Mesenchymal stem cell (in vitro differentiated cells and primary cell): ENCODE measurements at regions not wholly inside any gene's neighbourhood (a gene's known extent, or its start where the extent isn't known, plus 50 kb on each side); places are given as distances from the start of the nearest gene placed in this dataset.
A peak's percentile ranks its signal among the peaks of the same experiment; 100 is the strongest.

Experiments used
- DNase-seq: peaks from one replicate; pipeline ENCODE4 v3.0.0-alpha.2; 2013
- H2AFZ ChIP-seq: one replicate; pipeline ENCODE4 v1.6.1; 2013; ENCODE audit warnings: low read depth, mild to moderate bottlenecking, control low read depth, inconsistent platforms, low read length, moderate library complexity
- H2AK5ac ChIP-seq: 2 replicates; pipeline ENCODE4 v1.6.1; 2013; ENCODE audit warnings: low read length, moderate library complexity, mild to moderate bottlenecking, inconsistent platforms; ENCODE audit not compliant: severe bottlenecking
- H2BK120ac ChIP-seq: one replicate; pipeline ENCODE4 v1.6.1; 2013; ENCODE audit warnings: low read depth, mild to moderate bottlenecking, inconsistent platforms, low read length, moderate library complexity
- H2BK12ac ChIP-seq, 2 experiments: one replicate each; pipeline ENCODE4 v1.6.1; 2013; ENCODE audit warnings: inconsistent platforms in 2 of 2, low read length in 2 of 2, mild to moderate bottlenecking in 2 of 2, moderate library complexity in 2 of 2, control low read depth in 1 of 2
- H2BK15ac ChIP-seq: one replicate; pipeline ENCODE4 v1.6.1; 2013; ENCODE audit warnings: mild to moderate bottlenecking, low read depth, inconsistent platforms; ENCODE audit not compliant: poor library complexity, severe bottlenecking
- H2BK5ac ChIP-seq: 2 replicates; pipeline ENCODE4 v1.6.1; 2013; ENCODE audit warnings: low read depth, mild to moderate bottlenecking, low read length, control low read depth, inconsistent platforms; ENCODE audit not compliant: poor library complexity, severe bottlenecking
- H3K14ac ChIP-seq, 2 experiments: one replicate each; pipeline ENCODE4 v1.6.1; 2013; ENCODE audit warnings: inconsistent platforms in 2 of 2, low read length in 2 of 2, control low read depth in 1 of 2, mild to moderate bottlenecking in 1 of 2, moderate library complexity in 1 of 2
- H3K18ac ChIP-seq, 2 experiments: one replicate each; pipeline ENCODE4 v1.6.1; 2013; ENCODE audit warnings: inconsistent platforms in 2 of 2, low read length in 2 of 2, control low read depth in 1 of 2, low read depth in 1 of 2, mild to moderate bottlenecking in 1 of 2
- H3K23ac ChIP-seq, 2 experiments: one replicate each; pipeline ENCODE4 v1.6.1; 2013; ENCODE audit warnings: inconsistent platforms in 2 of 2, low read length in 2 of 2, mild to moderate bottlenecking in 2 of 2, moderate library complexity in 2 of 2, control low read depth in 1 of 2
- H3K27ac ChIP-seq: 2 replicates; pipeline ENCODE4 v1.5.1; 2013; ENCODE audit warnings: mild to moderate bottlenecking, moderate library complexity, low read length, control low read depth, inconsistent platforms; ENCODE audit not compliant: poor library complexity, severe bottlenecking
- H3K27me3 ChIP-seq, 2 experiments: 2 replicates each; pipeline versions ENCODE4 v1.6.1 to v1.7.0; 2013; ENCODE audit warnings: low read length in 2 of 2, mild to moderate bottlenecking in 2 of 2, moderate library complexity in 2 of 2, control low read depth in 1 of 2, inconsistent platforms in 1 of 2; ENCODE audit not compliant: control insufficient read depth in 1 of 2, insufficient read depth in 1 of 2
- H3K36me3 ChIP-seq, 2 experiments: 2 replicates each; pipeline versions ENCODE4 v1.6.1 to v1.7.0; 2013; ENCODE audit warnings: low read length in 2 of 2, control low read depth in 1 of 2, inconsistent platforms in 1 of 2, low read depth in 1 of 2, mild to moderate bottlenecking in 1 of 2; ENCODE audit not compliant: insufficient read depth in 2 of 2, control insufficient read depth in 1 of 2
- H3K4ac ChIP-seq, 2 experiments: one replicate each; pipeline ENCODE4 v1.6.1; 2013; ENCODE audit warnings: inconsistent platforms in 2 of 2, low read length in 2 of 2, mild to moderate bottlenecking in 2 of 2, moderate library complexity in 2 of 2, control low read depth in 1 of 2, low read depth in 1 of 2
- H3K4me1 ChIP-seq: 2 replicates; pipeline ENCODE4 v1.6.1; 2013; ENCODE audit warnings: low read depth, low read length, control low read depth; ENCODE audit not compliant: control insufficient read depth, insufficient read depth
- H3K4me2 ChIP-seq: 2 replicates; pipeline ENCODE4 v1.6.1; 2013; ENCODE audit warnings: low read length, mild to moderate bottlenecking, inconsistent platforms; ENCODE audit not compliant: poor library complexity, severe bottlenecking
- H3K4me3 ChIP-seq, 2 experiments: 2 replicates each; pipeline versions ENCODE4 v1.5.1 to v1.7.0; 2013; ENCODE audit warnings: low read length in 2 of 2, mild to moderate bottlenecking in 2 of 2, control low read depth in 1 of 2, low read depth in 1 of 2; ENCODE audit not compliant: insufficient read depth in 1 of 2
- H3K79me1 ChIP-seq: replicated peaks from 2 replicates; pipeline ENCODE4 v1.6.1; 2013; ENCODE audit warnings: mild to moderate bottlenecking, control low read depth, low read length, inconsistent platforms; ENCODE audit not compliant: poor library complexity, severe bottlenecking
- H3K9ac ChIP-seq: 2 replicates; pipeline ENCODE4 v1.7.0; 2013; ENCODE audit warnings: mild to moderate bottlenecking, low read length, moderate library complexity
- H3K9me3 ChIP-seq: 2 replicates; pipeline ENCODE4 v1.7.0; 2013; ENCODE audit warnings: mild to moderate bottlenecking, low read length; ENCODE audit not compliant: control insufficient read depth
- H4K8ac ChIP-seq: one replicate; pipeline ENCODE4 v1.6.1; 2013; ENCODE audit warnings: inconsistent platforms, mild to moderate bottlenecking, low read length, moderate library complexity
- H4K91ac ChIP-seq: one replicate; pipeline ENCODE4 v1.6.1; 2013; ENCODE audit warnings: mild to moderate bottlenecking, low read length, inconsistent platforms
- WGBS: methylation state at CpG from one replicate; pipeline ENCODE4 v1.1.7; 2013; ENCODE audit warnings: mixed read lengths; 5-methylcytosine and 5-hydroxymethylcytosine counted together

DNA sequence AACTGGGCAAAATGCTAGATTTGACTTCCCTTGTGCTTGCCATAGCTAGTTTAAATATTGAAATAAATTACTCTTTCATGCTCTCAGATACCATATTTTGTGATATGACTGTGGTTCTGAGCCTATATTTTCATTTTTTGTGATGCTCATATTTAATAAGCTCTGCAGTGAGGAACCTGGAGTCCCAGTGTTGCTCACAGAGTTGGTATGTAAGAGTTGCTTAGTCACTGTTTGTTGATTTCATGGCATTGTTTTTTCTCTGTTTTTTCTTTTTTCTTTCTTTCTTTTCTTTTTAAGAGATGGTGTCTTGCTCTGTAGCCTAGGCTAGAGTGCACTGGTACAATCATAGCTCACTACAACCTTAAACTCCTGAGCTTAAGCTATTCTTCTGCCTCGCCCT lies 750.5 kb upstream of the TMEM132C start:
- no peak overlapping the region for H3K27ac ChIP-seq
- no peak overlapping the region for H3K23ac ChIP-seq
- WGBS = 40% methylated on average over 1 of the region's 1 CpG
- H2BK120ac ChIP-seq = no peak overlapping the region
- H3K14ac ChIP-seq = no peak overlapping the region
- no peak overlapping the region for H4K8ac ChIP-seq
- no peak overlapping the region for H3K4me2 ChIP-seq
- no peak overlapping the region for H4K91ac ChIP-seq
- peak overlapping the region; percentile 39 for H3K9ac ChIP-seq
- no peak overlapping the region for H2BK5ac ChIP-seq
- H2AFZ ChIP-seq = no peak overlapping the region
- peak; percentile 5 for DNase-seq
- H3K79me1 ChIP-seq = no peaks in the 10 kb centered on the region
- no peaks in the 10 kb centered on the region for H3K9me3 ChIP-seq
- H3K4me3 ChIP-seq = no peak overlapping the region
- no peak overlapping the region for H3K18ac ChIP-seq
- no peak overlapping the region for H2BK12ac ChIP-seq
- no peak overlapping the region for H3K4ac ChIP-seq
- no peak overlapping the region for H2BK15ac ChIP-seq
- no peaks in the 10 kb centered on the region for H3K27me3 ChIP-seq
- no peak overlapping the region for H2AK5ac ChIP-seq
- no peaks in the 10 kb centered on the region for H3K4me1 ChIP-seq
- no peaks in the 10 kb centered on the region for H3K36me3 ChIP-seq

DNA sequence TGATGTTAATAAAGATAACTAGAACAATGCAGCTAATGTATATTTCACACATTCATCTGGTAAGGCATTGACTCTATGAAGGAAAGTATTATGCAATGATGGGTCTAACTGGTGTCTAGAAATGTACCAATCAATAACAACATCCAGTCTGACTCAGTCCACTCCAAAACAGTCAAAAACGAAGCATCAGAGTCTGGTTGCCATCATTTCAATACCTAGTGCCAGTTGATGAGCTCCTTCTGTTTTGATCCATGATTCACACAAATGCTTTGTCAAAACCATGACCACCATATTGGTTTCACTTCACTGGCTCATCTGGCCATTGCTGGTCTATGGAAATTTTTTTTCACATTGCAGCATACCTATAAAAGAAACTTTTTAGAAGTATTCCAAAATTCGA lies 747.2 kb upstream of the TMEM132C start:
- WGBS = 48% methylated on average over 1 of the region's 2 CpGs
- no peak overlapping the region for H2AK5ac ChIP-seq

DNA sequence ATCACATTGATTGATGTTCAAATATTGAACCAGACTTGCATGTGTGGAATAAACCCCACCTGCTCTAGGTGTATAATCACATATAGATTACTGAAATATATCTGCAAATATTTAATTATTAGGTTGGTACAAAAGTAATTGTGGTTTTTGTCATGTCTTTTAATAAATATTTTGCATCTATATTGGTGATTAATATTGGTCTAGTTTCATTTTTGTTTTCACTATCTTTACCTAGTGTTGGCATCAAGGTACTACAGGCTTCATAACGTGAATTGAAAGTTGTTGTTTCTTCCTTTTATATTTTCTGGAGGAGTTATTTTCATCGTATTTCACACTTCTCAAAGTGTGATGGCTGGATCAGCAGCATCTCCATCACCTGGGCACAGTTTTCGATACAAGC lies 740.0 kb upstream of the TMEM132C start:
- H3K23ac ChIP-seq = no peak overlapping the region
- H2BK5ac ChIP-seq = no peak overlapping the region
- WGBS = 90% methylated on average over 3 of the region's 3 CpGs

More for the DNA sequence above, 747.2 kb upstream of the TMEM132C start:
- Histone ChIP-seq H3K79me1 (no peaks in the 10 kb centered on the region), H4K91ac (no peak overlapping the region), H3K27ac (no peak overlapping the region), H3K18ac (no peak overlapping the region), H4K8ac (no peak overlapping the region), H3K4ac (no peak overlapping the region), H2BK15ac (no peak overlapping the region), H3K14ac (no peak overlapping the region), H2BK120ac (no peak overlapping the region), H3K36me3 (no peaks in the 10 kb centered on the region), H3K27me3 (no peaks in the 10 kb centered on the region), H2BK12ac (no peak overlapping the region), H3K9ac (no peak overlapping the region), H2AFZ (no peak overlapping the region), H3K9me3 (no peaks in the 10 kb centered on the region), H3K4me1 (no peaks in the 10 kb centered on the region), H3K4me3 (no peak overlapping the region), H2BK5ac (no peak overlapping the region), H3K23ac (no peak overlapping the region), H3K4me2 (no peak overlapping the region)
- DNase-seq = no peak

DNA sequence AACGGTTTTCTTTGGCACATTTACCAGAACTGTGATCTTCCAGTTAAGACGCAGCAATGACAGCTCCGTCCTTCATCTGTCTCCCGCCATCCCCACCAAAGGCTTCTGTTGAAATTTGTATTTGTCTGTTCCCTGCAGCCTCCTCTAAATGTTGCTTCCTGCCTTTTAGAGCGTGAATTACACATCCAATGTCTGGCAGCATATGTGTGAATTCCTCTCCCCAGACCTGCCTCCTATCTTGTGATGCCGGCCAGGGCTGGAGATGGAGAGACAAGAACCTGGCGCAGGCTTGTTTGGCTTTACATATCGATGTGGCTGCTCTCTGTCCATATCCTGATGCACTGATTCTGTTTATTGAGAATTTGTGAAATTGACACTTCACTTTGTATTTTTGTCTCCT lies 738.4 kb upstream of the TMEM132C start:
- H3K4me3 ChIP-seq = no peak overlapping the region
- H2BK12ac ChIP-seq = no peak overlapping the region
- no peak overlapping the region for H2BK15ac ChIP-seq
- no peak overlapping the region for H4K8ac ChIP-seq
- H3K9ac ChIP-seq = no peak overlapping the region
- H3K27ac ChIP-seq = no peak overlapping the region
- H3K9me3 ChIP-seq = no peaks in the 10 kb centered on the region
- peaks cover 0 to 2% of the 10 kb centered on the region in 2 experiments for H3K27me3 ChIP-seq
- H2AFZ ChIP-seq = no peak overlapping the region
- H3K23ac ChIP-seq = no peak overlapping the region
- H3K14ac ChIP-seq = no peak overlapping the region
- H2BK5ac ChIP-seq = no peak overlapping the region
- DNase-seq = no peak
- no peak overlapping the region for H3K18ac ChIP-seq
- H3K36me3 ChIP-seq = no peaks in the 10 kb centered on the region
- peaks cover 1% of the 10 kb centered on the region for H3K4me1 ChIP-seq
- no peak overlapping the region for H3K4me2 ChIP-seq
- H4K91ac ChIP-seq = no peak overlapping the region
- WGBS = 51% methylated on average over 6 of the region's 8 CpGs
- H3K4ac ChIP-seq = no peak overlapping the region
- H2AK5ac ChIP-seq = no peak overlapping the region
- H2BK120ac ChIP-seq = no peak overlapping the region
- H3K79me1 ChIP-seq = no peaks in the 10 kb centered on the region

More for the DNA sequence above, 740.0 kb upstream of the TMEM132C start:
- Histone ChIP-seq H4K8ac (no peak overlapping the region), H3K18ac (no peak overlapping the region), H3K4ac (no peak overlapping the region), H2BK15ac (no peak overlapping the region), H3K4me3 (no peak overlapping the region), H3K4me2 (no peak overlapping the region), H2BK120ac (no peak overlapping the region), H4K91ac (no peak overlapping the region), H3K36me3 (no peaks in the 10 kb centered on the region), H3K27ac (no peak overlapping the region), H3K4me1 (peaks cover 1% of the 10 kb centered on the region), H3K79me1 (no peaks in the 10 kb centered on the region), H3K14ac (no peak overlapping the region), H3K9me3 (no peaks in the 10 kb centered on the region), H2BK12ac (no peak overlapping the region), H2AFZ (no peak overlapping the region), H3K9ac (no peak overlapping the region), H3K27me3 (peaks cover 0 to 2% of the 10 kb centered on the region in 2 experiments), H2AK5ac (no peak overlapping the region)
- no peak for DNase-seq
